Effector memory CD8-positive, alpha-beta T cell (primary cell): ENCODE measurements at regions not wholly inside any gene's neighbourhood (a gene's known extent, or its start where the extent isn't known, plus 50 kb on each side); places are given as distances from the start of the nearest gene placed in this dataset.

ENCODE experiments used
- ATAC-seq: fragments of 150-1000 bp; cut with Tn5 transposase; replicated peaks from 2 replicates; pipeline ENCODE4 v1.10.0; 2021; ENCODE audit warnings: mild to moderate bottlenecking, moderate library complexity
- DNase-seq, 3 experiments: peaks; one replicate each; pipeline ENCODE4 v3.0.0; 2021
- H3K27ac Mint-ChIP-seq, 2 donors: one replicate each; pipeline ENCODE4 v1.8.0; 2022; ENCODE audit warnings: mild to moderate bottlenecking in 2 of 2, mixed read lengths in 2 of 2, moderate library complexity in 2 of 2
- H3K27me3 Mint-ChIP-seq, 2 donors: one replicate each; pipeline ENCODE4 v1.8.0; 2022; ENCODE audit warnings: mixed read lengths in 2 of 2
- H3K36me3 Mint-ChIP-seq: one replicate; pipeline ENCODE4 v1.8.0; 2022; ENCODE audit warnings: mild to moderate bottlenecking, moderate library complexity, mixed read lengths; ENCODE audit not compliant: insufficient read depth
- H3K4me1 Mint-ChIP-seq, 2 donors: one replicate each; pipeline ENCODE4 v1.8.0; 2022; ENCODE audit warnings: low read depth in 2 of 2, mixed read lengths in 2 of 2
- H3K4me3 Mint-ChIP-seq, 2 donors: one replicate each; pipeline ENCODE4 v1.8.0; 2022; ENCODE audit warnings: mild to moderate bottlenecking in 2 of 2, mixed read lengths in 2 of 2, moderate library complexity in 2 of 2
- H3K9me3 Mint-ChIP-seq, 2 donors: one replicate each; pipeline ENCODE4 v1.8.0; 2022; ENCODE audit warnings: mixed read lengths in 2 of 2

GRCh38 chr7:108997480-108997879, 427.8 kb downstream of the DNAJB9 start:
- H3K36me3 Mint-ChIP-seq: no peaks in the 10 kb centered on the region
- H3K4me3 Mint-ChIP-seq: no peak overlapping the region
- ATAC-seq (no peak), DNase-seq (no peak)
- H3K9me3 Mint-ChIP-seq: peaks cover 3 to 16% of the 10 kb centered on the region in 2 donors
- no peaks in the 10 kb centered on the region for H3K4me1 Mint-ChIP-seq
- H3K27me3 Mint-ChIP-seq: no peaks in the 10 kb centered on the region
- no peak overlapping the region for H3K27ac Mint-ChIP-seq

- ATAC-seq (no peak), DNase-seq (no peak)
- no peaks in the 10 kb centered on the region for H3K27me3 Mint-ChIP-seq
- H3K4me3 Mint-ChIP-seq: no peak overlapping the region
- H3K4me1 Mint-ChIP-seq: no peaks in the 10 kb centered on the region
- H3K27ac Mint-ChIP-seq: no peak overlapping the region
- H3K36me3 Mint-ChIP-seq: no peaks in the 10 kb centered on the region
- peaks cover 6 to 7% of the 10 kb centered on the region in 2 donors for H3K9me3 Mint-ChIP-seq
These were observed 434.1 kb downstream of the DNAJB9 start for GRCh38 chr7:109003742-109004141.

- H3K36me3 Mint-ChIP-seq: no peaks in the 10 kb centered on the region
- peaks cover 7 to 8% of the 10 kb centered on the region in 2 donors for H3K9me3 Mint-ChIP-seq
- no peak overlapping the region for H3K4me3 Mint-ChIP-seq
- no peaks in the 10 kb centered on the region for H3K4me1 Mint-ChIP-seq
- no peak overlapping the region for H3K27ac Mint-ChIP-seq
- H3K27me3 Mint-ChIP-seq: no peaks in the 10 kb centered on the region
- ATAC-seq (no peak), DNase-seq (no peak)
These were observed 440.0 kb downstream of the DNAJB9 start for GRCh38 chr7:109009636-109010035.

- Mint-ChIP-seq H3K36me3 (no peaks in the 10 kb centered on the region), H3K4me3 (no peak overlapping the region), H3K27me3 (no peaks in the 10 kb centered on the region), H3K4me1 (no peaks in the 10 kb centered on the region), H3K27ac (no peak overlapping the region), H3K9me3 (peaks cover 12 to 30% of the 10 kb centered on the region in 2 donors)
- DNase-seq (no peak), ATAC-seq (no peak)
These were observed 450.6 kb downstream of the DNAJB9 start for GRCh38 chr7:109020251-109020650.

- Mint-ChIP-seq H3K4me3 (no peak overlapping the region), H3K27me3 (no peaks in the 10 kb centered on the region), H3K9me3 (peaks cover 8 to 24% of the 10 kb centered on the region in 2 donors), H3K36me3 (no peaks in the 10 kb centered on the region), H3K27ac (no peak overlapping the region), H3K4me1 (no peaks in the 10 kb centered on the region)
- no peak for ATAC-seq
- DNase-seq: no peak
These were observed 451.7 kb downstream of the DNAJB9 start for GRCh38 chr7:109021390-109021789.

GRCh38 chr7:109029866-109030265, 460.2 kb downstream of the DNAJB9 start:
- Mint-ChIP-seq H3K27ac (no peak overlapping the region), H3K9me3 (peaks cover 9 to 18% of the 10 kb centered on the region in 2 donors), H3K4me1 (no peaks in the 10 kb centered on the region), H3K27me3 (no peaks in the 10 kb centered on the region), H3K4me3 (no peak overlapping the region), H3K36me3 (no peaks in the 10 kb centered on the region)
- DNase-seq: no peak
- ATAC-seq: no peak

- no peak overlapping the region for H3K4me3 Mint-ChIP-seq
- no peaks in the 10 kb centered on the region for H3K4me1 Mint-ChIP-seq
- H3K9me3 Mint-ChIP-seq: peaks cover 9 to 10% of the 10 kb centered on the region in 2 donors
- H3K36me3 Mint-ChIP-seq: no peaks in the 10 kb centered on the region
- ATAC-seq: no peak
- DNase-seq: no peak
- no peaks in the 10 kb centered on the region for H3K27me3 Mint-ChIP-seq
- no peak overlapping the region for H3K27ac Mint-ChIP-seq
These were observed 475.0 kb downstream of the DNAJB9 start for GRCh38 chr7:109044691-109045090.

GRCh38 chr7:109049366-109049765, 479.7 kb downstream of the DNAJB9 start:
- Mint-ChIP-seq H3K36me3 (no peaks in the 10 kb centered on the region), H3K27me3 (no peaks in the 10 kb centered on the region), H3K27ac (no peak overlapping the region)

GRCh38 chr7:109059089-109059488, 489.4 kb downstream of the DNAJB9 start:
- no peak overlapping the region for H3K4me3 Mint-ChIP-seq
- no peak overlapping the region for H3K27ac Mint-ChIP-seq
- H3K9me3 Mint-ChIP-seq: peaks cover 5 to 14% of the 10 kb centered on the region in 2 donors
- no peaks in the 10 kb centered on the region for H3K27me3 Mint-ChIP-seq
- ATAC-seq (no peak), DNase-seq (no peak)
- no peaks in the 10 kb centered on the region for H3K36me3 Mint-ChIP-seq
- no peaks in the 10 kb centered on the region for H3K4me1 Mint-ChIP-seq

More at GRCh38 chr7:109049366-109049765, 479.7 kb downstream of the DNAJB9 start:
- ATAC-seq (no peak), DNase-seq (no peak)
- H3K9me3 Mint-ChIP-seq: peaks cover 8 to 9% of the 10 kb centered on the region in 2 donors
- H3K4me1 Mint-ChIP-seq: no peaks in the 10 kb centered on the region
- H3K4me3 Mint-ChIP-seq: no peak overlapping the region

- no peak overlapping the region for H3K4me3 Mint-ChIP-seq
- ATAC-seq (no peak), DNase-seq (no peak)
- no peak overlapping the region for H3K27ac Mint-ChIP-seq
- H3K27me3 Mint-ChIP-seq: no peaks in the 10 kb centered on the region
- no peaks in the 10 kb centered on the region for H3K36me3 Mint-ChIP-seq
- H3K4me1 Mint-ChIP-seq: no peaks in the 10 kb centered on the region
- H3K9me3 Mint-ChIP-seq: peaks cover 2 to 16% of the 10 kb centered on the region in 2 donors
These were observed 493.1 kb downstream of the DNAJB9 start for GRCh38 chr7:109062798-109063197.

GRCh38 chr7:109073543-109073942, 503.9 kb downstream of the DNAJB9 start:
- no peak for ATAC-seq
- H3K27ac Mint-ChIP-seq: no peak overlapping the region

GRCh38 chr7:109076396-109076972, 506.8 kb downstream of the DNAJB9 start:
- ATAC-seq: no peak
- no peak for DNase-seq
- Mint-ChIP-seq H3K4me3 (no peak overlapping the region), H3K4me1 (no peaks in the 10 kb centered on the region), H3K36me3 (no peaks in the 10 kb centered on the region), H3K27ac (no peak overlapping the region), H3K27me3 (no peaks in the 10 kb centered on the region), H3K9me3 (peaks cover 0 to 3% of the 10 kb centered on the region in 2 donors)

More at GRCh38 chr7:109073543-109073942, 503.9 kb downstream of the DNAJB9 start:
- Mint-ChIP-seq H3K36me3 (no peaks in the 10 kb centered on the region), H3K4me3 (no peak overlapping the region), H3K27me3 (no peaks in the 10 kb centered on the region), H3K9me3 (peaks cover 0 to 10% of the 10 kb centered on the region in 2 donors), H3K4me1 (no peaks in the 10 kb centered on the region)
- DNase-seq: no peak

- H3K36me3 Mint-ChIP-seq: no peaks in the 10 kb centered on the region
- no peak overlapping the region for H3K4me3 Mint-ChIP-seq
- no peaks in the 10 kb centered on the region for H3K4me1 Mint-ChIP-seq
- H3K9me3 Mint-ChIP-seq: peaks cover 15 to 16% of the 10 kb centered on the region in 2 donors
- H3K27ac Mint-ChIP-seq: no peak overlapping the region
- H3K27me3 Mint-ChIP-seq: no peaks in the 10 kb centered on the region
- DNase-seq (no peak), ATAC-seq (no peak)
These were observed 521.4 kb downstream of the DNAJB9 start for GRCh38 chr7:109091042-109091441.

GRCh38 chr7:109092268-109092667, 522.6 kb downstream of the DNAJB9 start:
- H3K27me3 Mint-ChIP-seq: no peaks in the 10 kb centered on the region
- DNase-seq: no peak
- ATAC-seq: no peak
- no peak overlapping the region for H3K27ac Mint-ChIP-seq
- peaks cover 13 to 16% of the 10 kb centered on the region in 2 donors for H3K9me3 Mint-ChIP-seq
- H3K4me1 Mint-ChIP-seq: no peaks in the 10 kb centered on the region
- no peaks in the 10 kb centered on the region for H3K36me3 Mint-ChIP-seq
- no peak overlapping the region for H3K4me3 Mint-ChIP-seq
